Cardiac septum (tissue), 1 donor: ENCODE measurements at regions not wholly inside any gene's neighbourhood (a gene's known extent, or its start where the extent isn't known, plus 50 kb on each side); places are given as distances from the start of the nearest gene placed in this dataset.
"Not testable (repeated sequence)": the region's sequence is repeated elsewhere in the genome, so short reads cannot be mapped to it uniquely, and the experiment has no call there.

Experiments used
- DNase-seq: peaks from one replicate; pipeline ENCODE4 v3.0.0-alpha.2; 2020; ENCODE audit warnings: low spot score
- intact Hi-C: fragments of 100-400 bp; cut with DNase I; formaldehyde crosslinking; loops from one replicate; pipeline ENCODE4 v1.14.0; 2022
- donor health status: DM: no; HTN: no; CAD: no.

DNA sequence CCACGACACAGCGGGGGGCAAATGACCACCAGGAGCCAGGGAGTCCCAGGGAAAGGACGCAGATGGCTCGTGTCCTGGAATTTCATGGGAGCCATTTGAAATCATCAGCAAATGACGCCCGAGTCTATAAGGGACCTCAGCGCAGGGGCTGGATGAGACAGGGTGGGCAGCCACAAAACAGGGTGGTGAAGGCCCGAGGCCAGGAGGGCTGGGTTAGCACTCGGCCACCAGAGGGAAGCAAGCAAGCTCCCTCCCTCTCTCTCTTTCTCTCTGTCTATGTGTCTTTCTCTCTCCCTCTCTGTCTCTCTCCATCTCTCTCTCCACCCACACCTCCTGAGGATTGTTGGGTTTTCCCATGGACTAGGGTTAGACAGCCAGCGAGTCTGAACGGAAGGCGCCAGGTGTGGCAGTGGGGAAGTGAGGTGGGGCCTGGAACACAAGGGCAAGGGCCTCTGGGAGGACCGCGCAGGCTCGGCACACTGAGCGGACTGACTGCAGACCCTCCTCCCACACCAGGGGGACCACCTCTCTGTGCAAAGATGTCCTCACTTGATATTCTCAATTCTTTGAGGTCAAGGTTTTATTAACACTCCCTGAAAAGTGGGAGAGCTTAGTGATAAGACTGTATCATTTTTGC is 73.8 kb upstream of the TMPRSS2 start:
- intact Hi-C loops = no loop called here

DNA sequence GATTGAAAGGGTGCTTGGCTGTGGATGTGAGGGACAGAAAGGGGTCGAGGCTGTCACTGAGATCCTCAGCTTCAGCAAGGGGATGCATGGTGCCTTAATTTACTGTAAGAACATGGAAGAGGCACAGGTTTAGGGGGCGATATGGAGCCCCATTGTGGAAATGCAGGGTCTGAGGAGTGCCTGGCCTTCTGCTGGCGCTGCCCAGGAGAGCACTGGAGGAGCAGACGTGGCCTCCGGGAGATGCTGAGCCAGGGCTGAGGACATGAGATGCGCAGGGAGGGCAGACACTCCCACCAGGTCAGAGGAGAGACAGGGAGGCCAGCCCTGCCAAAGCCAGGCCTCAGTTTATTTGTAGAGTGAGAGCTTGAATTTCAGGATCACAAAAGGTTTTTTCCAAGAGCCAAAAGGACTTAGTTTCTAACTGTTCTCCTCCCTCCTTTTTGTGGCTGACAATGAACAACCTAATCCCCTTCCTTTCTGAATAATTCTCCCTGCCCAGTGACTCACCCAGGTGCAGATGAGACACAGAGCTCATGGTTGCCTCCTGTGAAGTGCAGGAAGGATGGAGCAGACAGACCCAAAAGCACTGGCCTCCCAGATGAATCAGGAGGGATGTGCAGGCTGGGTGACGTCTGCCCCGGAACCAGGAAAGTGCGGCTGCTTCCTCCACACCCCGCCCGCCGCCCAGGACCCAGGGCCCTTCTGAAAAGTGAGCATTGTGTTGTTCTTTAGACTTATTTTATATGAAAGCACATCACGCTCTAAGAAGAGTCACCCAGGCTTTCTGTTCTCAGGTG is 73.0 kb upstream of the TMPRSS2 start:
- intact Hi-C loops = no loop called here

More for the DNA sequence above, 73.8 kb upstream of the TMPRSS2 start:
- DNase-seq = no peak

DNA sequence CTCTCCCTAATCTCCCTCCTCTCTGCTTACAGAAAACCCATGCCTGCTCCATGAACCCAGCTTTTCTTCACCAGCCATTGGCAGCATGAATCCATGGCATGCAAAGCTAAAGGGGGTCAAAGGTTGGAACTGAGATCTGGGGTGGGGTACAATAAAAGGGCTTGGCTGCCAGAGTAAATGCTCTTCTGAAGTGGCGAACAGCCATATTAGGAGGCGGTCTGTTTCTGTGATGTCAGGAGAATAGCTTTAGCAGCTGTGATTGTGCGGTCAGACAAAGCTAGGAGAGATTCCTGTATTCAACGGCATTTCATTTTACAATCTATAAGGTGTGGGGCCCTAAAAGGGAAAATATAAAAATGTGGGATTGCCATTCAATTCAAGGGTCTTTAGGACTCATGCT is 71.7 kb upstream of the TMPRSS2 start:
- intact Hi-C loops = no loop called here
- DNase-seq = no peak

More for the DNA sequence above, 73.0 kb upstream of the TMPRSS2 start:
- DNase-seq = no peak

DNA sequence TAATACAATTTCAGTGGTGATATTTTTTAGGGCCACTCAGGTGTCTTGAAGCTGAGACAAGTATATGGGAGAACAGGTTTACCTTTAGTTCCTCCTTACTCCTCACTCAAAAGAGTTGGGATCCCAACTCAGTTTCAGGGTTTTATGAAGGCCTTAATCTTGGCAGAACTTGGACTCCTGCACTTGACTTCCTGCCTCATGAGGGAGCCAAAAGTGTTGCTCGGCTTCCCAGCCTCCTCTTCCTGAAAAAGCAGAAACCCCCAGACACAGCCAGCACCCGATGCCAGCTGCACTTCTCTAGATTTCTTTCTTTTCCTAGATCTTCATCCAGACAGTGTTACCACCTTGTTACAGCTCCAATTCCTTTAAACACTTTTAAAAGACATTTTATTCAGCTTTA is 70.8 kb upstream of the TMPRSS2 start:
- intact Hi-C loops = no loop called here
- DNase-seq = no peak

DNA sequence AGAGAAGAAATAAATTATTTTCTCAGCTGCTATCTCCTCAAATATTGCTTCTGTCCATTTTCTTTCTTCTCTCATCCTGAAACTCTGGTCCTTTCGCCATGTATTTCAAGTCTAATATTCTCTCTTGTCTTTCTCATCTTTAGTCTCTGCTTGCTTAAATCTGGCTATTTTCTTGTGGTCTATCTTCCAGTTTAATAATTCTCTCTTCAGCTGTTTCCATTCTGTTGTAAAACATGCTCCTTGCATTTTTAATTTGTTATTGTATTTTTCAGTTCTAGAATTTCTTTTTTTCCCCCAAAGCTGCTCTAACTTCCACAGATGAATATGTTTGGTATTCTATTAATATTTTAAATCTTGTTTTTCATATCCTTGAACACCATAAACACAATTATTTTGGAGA is 70.1 kb upstream of the TMPRSS2 start:
- DNase-seq = no peak
- intact Hi-C loops = no loop called here

DNA sequence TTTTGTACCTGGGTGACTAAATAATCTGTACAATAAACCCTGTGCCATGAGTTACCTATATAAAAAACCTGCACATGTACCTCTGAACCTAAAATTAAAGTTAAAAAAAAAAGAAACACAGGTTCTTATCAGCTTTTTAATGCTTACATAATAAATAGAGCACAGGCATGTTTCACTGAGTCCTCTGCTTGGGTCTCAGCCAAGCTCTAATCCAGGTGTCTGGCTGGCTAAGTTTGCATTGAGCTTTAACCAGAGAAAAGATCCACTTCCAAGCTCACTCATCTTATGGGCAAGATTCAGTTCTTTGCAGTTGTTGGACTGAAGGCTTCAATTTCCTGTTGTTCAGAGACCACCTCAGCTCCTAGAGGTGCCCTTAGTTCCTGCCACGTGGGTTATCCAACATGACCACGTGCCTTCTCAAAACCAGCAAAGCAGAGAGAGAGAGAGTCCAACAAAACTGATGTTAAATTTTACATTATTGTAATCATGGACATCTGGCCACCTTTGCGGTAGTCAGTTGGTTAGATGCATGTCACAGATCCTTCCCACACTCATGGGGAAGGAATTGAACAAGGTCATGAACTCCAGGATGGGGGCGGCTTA is 68.2 kb upstream of the TMPRSS2 start:
- no peak for DNase-seq
- intact Hi-C loops = no loop called here

DNA sequence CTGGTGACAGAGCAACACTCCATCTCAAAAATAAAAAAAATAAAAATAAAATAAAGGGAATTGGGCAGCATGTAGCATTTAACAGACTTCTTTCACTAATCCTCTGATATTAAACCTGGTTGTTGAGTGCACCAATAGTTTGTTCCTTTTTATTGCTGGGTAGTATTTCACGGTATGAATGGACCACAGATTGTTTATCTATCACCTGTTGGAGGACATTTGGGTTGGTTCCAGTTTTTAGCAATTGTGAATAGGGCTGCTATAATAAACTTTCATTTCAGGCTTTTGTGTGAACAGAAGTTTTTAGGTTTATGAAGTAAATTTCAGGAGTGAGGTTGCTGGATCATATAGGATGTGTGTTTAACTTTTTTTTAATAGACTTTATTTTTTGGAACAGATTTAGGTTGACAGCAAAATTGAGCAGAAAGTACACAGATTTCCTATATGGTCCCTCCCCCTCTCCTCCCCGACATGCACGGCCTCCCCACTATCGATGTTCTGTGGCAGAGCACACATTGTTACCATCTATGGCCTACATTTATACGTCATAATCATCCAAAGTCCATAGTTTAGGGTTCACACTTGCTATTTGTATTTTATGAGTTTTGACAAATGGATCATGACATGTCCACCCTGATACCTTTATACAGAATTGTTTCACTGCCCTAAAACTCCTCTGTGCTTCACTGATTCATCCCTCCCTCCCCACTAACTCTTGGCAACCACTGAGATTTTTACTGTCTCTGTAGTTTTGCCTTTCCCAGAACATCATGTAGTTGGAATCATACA is 66.1 kb upstream of the TMPRSS2 start:
- intact Hi-C loops = no loop called here
- no peak for DNase-seq

DNA sequence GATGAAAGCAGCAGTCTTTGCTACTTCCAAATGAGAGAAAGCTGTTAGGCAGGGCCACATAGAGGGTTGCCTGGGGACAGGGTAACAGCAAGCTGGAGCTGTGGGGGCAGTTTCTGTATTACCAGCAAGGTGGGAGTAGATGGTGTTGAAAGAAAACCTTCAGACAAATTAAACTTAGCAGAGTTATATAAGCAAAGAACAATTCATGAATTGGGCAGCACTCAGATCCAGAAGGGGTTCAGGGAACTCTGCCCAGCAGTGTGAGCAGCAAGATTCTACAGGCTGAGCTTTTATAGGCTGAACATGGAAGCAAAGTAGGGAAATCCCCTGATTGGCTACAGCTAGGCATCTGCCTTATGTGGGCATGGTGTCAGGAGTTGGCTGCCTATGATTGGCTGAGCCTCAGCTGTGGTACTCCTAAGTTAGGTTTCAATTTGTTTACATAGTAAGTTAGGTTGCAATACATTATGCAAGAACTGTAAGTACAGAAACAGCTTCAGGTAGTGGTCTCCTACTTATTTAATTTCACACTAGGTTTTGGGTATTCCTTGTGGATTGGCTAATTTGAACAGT is 64.1 kb upstream of the TMPRSS2 start:
- intact Hi-C loops = no loop called here
- no peak for DNase-seq

DNA sequence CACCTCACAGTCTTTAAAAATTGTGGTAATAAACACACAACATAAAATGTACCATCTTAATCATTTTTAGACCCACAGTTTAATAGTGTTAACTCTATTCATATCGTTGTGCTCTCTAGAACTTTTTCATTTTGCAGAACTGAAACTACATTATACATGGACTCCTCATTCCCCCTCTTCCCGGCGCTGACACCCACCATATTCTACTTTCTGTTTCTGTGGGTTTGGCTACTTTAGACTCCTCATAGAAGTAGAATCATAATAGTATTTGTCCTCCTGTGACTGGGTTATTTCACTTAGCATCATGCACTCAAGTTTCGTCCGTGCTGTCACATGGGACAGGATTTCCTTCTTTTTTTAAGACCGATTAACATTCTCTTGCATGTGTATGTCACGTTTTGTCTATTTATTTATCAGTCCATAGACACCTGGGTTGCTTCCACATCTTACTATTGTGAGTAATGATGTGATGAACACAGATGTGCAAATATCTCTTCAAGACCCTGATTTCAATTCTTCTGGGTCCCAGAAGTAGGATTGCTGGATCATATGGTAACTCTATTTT is 62.9 kb upstream of the TMPRSS2 start:
- DNase-seq = no peak
- intact Hi-C loops = no loop called here

DNA sequence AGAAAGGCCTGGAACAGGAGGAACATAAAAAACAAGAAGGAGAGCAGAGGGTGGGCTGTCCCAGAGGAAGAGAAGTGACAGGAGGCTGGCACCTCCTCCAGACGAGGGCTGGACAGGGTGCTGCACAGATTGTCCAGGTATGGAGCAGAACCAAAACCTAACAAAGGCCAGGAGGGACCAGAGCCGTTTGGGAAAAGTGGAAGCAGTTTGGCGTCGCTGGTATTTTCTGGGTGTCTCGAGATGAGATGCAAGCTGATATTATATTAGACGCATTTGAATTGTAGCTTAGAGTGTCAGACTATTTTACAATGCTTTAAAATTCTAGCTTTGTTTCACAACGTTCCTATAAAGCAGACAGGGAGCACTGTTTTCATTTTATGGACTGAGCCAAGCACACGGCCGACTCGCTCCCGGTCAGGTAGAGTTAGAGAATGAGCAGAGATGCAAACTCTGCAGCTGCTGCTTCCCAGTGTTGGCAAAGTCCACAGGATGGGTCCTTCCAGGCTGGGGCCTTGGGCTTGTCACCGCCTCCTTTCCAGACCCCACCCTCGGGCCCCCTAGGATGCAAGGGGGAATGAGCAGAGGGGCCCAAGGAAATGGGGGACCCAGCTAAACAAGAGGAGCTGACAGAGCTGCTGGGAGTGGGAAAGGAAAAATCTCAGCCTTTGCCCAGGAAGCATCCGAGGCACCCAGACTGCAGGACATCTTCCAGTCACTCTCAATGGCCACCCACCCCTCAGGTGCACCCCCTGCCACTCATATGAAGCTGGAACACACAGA is 60.8 kb upstream of the TMPRSS2 start:
- no peak for DNase-seq
- intact Hi-C loops = no loop called here

DNA sequence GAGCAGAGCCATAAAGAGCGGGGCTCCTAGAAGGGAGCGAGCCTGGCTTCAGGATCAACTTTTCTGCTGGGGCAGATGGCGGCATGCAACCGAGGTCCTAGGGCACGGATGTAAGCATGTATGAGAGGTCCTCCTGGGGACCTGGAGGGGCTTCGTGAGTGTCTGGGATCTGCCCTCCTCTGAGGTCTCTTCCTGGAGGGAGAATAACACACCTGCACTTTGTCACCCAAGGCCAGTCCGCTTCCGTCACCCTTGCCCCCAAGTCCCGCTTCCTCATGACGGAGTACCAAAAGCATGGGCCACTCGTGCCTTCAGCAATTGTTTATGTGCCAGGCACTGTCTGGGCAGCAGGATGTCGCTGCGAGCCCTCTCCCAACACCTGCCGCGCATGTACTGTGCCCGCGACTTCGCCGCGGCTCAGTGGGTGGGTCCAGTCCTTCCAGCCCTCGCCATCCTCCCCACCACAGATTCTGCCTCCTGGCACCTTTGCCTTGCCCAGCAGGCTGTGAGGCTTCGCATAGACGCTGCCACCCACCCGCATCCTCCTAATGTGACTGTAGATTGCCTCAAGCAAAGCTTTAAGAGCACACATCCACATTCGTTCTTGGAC is 60.0 kb upstream of the TMPRSS2 start:
- DNase-seq = no peak
- intact Hi-C loops = no loop called here

DNA sequence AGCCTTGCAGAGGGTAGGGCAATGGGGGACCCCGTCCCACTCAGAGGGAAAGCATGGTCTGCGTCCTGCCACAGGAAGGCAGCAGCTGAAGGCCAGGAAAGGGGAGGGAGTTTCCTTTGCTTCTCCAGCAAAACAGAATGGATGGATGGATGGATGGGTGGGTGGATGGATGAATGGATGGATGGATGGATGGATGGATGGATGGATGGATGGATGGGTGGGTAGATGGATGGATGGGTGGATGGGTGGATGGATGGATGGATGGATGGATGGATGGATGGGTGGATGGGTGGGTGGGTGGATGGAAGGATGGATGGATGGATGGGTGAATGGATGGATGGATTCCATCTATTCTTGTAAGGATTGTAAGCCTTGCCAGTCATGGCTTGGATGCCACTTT is 59.3 kb upstream of the TMPRSS2 start:
- DNase-seq, intact Hi-C loops: not testable (repeated sequence)

DNA sequence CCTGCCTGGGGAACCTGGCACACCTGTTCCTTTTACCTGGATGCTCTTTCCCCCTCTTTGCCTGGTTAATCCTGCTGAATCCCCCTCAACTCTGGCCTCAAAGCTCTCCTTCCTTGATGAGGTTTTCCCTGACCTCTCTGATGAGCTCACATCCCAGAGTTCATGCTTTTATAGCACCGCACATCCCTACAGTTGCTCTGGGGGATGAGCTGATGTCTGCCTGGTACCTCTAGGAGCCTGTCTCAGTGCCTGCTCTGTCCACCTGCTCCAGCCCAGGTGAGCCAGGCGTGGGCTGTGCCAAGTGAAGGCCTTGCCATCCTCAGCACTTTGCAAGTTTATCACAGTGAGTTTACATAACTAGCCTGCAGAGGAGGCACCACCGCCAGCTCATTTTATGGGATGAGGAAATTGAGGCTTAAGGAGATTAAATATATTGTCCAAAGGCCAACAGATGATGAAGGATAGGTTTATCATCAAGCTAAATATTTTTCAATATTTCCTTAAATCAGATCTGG is 58.6 kb upstream of the TMPRSS2 start:
- no peak for DNase-seq
- intact Hi-C loops = no loop called here

DNA sequence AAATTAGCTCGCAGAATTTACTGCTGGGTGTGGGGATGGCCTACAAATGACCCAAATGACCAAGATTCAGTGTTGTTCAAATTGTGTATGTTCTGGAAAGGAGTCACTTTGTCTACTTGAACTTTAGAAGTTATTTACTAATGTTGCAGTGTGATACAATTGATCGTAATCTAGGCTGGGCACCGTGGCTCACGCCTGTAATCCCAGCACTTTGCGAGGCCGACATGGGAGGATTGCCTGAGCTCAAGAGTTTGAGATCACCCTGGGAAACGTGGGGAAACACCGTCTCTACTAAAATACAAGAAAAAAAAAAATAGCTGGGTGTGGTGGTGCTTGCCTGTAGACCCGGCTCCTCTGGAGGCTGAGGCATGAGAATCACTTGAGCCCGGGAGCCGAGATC is 57.6 kb upstream of the TMPRSS2 start:
- no peak for DNase-seq
- intact Hi-C loops = no loop called here

DNA sequence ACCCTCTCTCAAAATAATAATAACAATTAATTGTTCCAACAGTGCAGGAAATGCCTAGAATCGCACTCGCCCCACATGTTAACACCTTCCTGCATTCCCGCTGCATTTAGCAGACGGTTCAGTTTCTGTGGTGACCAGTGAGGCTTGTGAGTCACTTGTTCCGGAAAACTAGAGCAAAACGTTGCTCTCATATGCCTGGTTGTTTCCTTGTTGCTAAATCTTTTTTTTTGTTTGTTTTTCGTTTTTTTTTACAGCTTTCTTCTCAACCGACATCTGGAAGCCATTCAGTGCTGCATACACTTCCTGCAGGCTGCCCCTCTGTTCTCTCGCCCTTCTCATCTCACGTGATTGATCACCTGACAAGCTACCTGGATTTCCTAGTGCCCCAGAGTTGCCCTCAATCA is 56.9 kb upstream of the TMPRSS2 start:
- DNase-seq = no peak
- intact Hi-C loops = no loop called here

DNA sequence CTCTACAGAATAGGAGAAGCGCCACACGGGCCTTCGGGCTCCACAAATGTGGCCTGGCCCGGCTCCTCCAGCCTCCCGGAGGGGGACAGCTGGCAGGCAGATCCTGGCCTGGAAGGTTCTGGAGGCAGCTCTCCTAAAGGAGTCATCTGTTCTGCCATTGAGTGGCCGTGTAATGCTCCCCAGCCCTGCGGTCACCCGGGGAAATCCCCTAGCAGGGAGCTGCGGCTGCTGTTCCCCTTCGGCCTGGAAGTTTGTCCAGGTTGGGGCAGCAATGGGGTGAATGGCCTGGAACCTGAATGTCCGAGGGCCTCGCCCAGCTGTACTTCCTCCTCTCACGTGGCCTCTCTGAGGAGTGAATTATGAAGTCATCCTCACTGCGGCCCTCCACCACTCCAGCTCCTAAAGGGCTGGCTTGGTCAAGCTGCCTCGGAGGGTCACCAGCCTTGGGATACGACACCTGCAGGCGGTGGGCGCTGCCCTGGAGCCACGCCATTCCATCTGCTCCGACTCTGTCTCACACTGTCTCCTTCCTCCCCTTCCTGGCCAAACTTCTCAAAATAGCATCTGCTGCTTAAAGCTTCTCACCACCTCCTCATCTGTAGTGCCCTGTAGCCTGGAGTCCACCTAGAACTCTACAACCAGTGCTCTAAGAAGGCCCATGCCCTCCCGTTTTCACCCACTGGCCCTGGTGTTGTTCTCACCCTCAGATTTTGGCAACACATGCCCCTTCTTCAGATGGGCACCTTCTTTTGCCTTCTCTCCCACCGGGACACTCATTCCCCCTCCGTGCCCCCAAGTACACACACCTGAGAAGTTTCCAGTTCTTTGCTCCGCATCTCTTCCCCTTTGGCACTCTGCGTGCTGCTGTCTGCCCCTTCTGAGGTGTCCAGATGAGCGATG is 54.4 kb upstream of the TMPRSS2 start:
- no peak for DNase-seq
- intact Hi-C loops = no loop called here

DNA sequence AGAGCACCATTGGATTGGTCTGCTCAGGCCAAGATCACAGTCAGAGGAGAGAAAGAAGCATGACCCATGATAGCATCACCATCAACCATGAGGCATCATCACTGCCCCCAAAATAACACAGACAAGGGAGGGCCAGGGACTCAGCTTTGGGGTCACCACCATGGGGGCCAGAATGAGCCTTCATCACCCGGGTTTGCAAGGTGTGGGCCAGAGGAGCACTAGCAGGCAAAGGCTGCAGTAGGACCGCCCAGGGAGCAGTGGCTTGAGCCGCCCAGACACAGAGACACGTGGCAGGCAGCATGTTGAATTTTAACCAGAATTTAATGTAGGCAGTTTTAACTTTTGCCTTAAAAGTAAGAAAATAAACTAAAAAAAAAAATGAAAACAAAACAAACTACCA is 53.7 kb upstream of the TMPRSS2 start:
- intact Hi-C loops = no loop called here
- no peak for DNase-seq
